GM19023 (cell line): ENCODE measurements at regions not wholly inside any gene's neighbourhood (a gene's known extent, or its start where the extent isn't known, plus 50 kb on each side); places are given as distances from the start of the nearest gene placed in this dataset.

Source experiments
- ATAC-seq: cut with Tn5 transposase; IDR thresholded peaks from one replicate; pipeline ENCODE4 v1.9.1; 2021; ENCODE audit warnings: mild to moderate bottlenecking, moderate library complexity; ENCODE audit not compliant: unreplicated experiment

GRCh38 chr10:78715435-78715834 is 353.3 kb upstream of the ZMIZ1 start:
- ATAC-seq = no peak

DNA sequence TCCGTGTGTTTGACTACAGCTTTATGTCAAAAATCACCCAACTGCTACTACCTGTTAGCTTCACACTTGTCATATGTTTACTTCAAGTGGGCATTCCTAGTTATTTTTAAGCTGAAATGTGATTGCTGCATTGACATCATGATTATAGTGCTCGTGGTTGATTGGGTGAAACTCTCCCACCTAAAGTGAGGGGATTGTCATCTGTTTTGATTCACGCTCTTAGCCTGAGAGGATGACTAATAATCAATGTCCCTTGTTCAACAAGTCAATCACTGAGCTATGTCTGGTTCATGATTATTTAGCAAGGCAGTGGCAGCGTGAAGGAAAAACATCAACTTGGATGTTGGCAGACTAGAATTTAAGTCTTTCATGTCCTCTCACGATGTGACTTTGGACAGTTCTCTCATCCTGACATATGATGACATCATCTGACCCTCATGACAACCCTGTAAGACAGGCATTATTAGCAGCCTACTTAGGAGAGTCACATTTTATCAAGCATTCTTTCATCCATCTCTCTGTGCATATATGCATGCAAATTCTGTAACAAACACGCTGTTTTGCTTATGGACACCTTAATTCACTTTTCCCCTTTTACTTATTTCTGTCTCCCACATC is 352.6 kb upstream of the ZMIZ1 start:
- no peak for ATAC-seq

GRCh38 chr10:78717200-78717599 is 351.6 kb upstream of the ZMIZ1 start:
- ATAC-seq = no peak

DNA sequence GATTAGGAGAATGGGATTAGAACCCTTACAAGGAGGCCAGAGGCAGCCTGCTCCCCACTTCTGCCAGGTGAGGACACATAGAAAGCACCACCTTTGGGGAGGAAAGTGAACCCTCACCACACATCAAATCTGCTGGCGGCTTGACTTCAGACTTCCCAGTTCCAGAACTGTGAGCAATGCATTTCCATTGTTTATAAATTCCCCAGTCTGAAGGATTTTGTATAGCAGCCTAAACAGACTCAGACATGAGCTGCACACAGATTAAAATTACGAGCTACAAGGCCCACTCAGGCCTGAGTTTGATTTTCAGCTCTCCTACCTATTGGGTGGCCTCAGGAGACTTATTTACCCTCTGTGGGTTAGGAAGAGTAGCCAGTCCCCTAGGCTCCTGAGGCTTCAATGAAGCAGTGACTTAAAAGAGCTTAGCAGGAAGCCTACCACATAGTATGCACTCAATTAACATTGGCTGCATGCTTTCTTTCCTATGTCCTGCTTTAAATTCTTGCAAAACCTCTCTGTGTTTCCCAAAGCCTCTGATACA is 350.7 kb upstream of the ZMIZ1 start:
- no peak for ATAC-seq

DNA sequence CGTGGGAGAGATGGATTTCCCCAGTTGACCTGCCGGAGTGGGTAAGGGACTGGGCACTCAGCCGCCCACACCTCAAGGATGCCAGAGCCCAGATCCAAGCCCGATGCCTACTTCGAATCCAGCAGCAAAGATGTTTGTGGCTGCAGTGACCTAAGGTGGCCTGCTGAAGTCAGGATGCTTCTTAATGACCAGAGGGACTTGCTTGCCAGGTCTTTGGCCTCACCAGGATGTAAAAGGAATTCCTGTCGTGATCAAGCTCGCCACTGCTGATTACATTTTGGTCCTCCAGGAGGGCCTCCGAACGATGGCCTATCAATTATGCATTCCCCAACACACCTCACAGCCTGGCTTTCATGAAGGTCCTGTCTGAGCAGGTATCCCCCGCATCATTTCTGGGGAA is 349.5 kb upstream of the ZMIZ1 start:
- ATAC-seq = no peak

GRCh38 chr10:78720091-78720490 is 348.7 kb upstream of the ZMIZ1 start:
- ATAC-seq = no peak

DNA sequence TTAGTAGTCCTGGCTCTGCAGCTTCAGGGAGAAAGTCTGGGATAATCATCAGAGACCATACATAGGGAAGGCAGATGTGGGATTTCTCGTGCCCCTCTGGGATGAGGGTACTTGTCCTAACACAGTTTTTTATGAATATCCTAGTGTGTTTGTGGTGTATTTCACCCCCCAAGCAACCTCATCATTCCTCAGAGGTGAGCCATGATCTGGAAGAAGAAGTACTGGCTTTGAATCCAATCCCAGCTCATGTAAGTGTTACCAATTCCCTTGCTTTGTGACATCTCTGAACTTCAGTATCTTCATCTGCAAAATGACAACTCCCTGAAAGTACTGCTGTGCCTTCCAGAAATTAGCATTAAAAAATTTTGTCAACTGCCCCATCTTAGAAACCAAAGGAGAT is 347.5 kb upstream of the ZMIZ1 start:
- no peak for ATAC-seq

- no peak for ATAC-seq
Observed at GRCh38 chr10:78724846-78725245, 343.9 kb upstream of the ZMIZ1 start.

DNA sequence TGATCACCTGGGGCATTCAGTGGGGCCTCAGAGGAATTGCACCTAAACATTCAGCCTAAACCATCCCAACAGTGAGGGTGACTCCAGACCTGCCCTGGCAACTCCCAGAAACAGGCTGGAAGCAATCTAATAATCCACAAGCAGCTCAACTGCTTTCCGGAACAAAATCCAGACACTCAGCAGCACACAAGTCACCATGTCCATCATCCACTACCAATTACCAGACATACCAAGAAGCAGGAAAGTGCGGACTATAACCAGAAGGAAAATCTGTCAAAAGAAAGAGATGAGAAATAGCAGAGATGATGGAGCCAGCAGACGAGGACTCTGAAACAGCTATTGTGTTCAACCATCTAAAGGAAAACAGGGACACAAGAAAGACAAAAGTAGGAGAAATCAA is 342.6 kb upstream of the ZMIZ1 start:
- ATAC-seq = no peak

- no peak for ATAC-seq
Observed at GRCh38 chr10:78727251-78727650, 341.5 kb upstream of the ZMIZ1 start.

DNA sequence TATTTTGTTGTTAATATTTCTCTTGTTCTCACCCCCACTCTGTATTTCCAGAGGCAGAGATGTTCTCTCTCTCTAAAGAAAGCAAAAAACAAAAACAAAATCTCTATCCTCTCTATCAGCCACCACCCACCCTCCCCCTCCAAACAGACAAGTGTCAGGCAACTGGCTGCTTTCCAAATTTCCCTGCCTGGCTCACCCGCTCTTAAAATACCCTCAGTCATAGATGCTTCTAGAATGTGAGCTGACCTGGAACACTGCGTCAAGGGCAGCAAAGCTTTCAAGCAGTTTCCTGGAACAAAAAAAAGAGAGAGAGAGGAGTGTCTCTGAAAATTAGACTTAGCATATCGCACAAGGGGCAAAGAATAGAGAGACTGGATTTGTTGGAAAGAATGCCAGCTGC is 341.0 kb upstream of the ZMIZ1 start:
- no peak for ATAC-seq

DNA sequence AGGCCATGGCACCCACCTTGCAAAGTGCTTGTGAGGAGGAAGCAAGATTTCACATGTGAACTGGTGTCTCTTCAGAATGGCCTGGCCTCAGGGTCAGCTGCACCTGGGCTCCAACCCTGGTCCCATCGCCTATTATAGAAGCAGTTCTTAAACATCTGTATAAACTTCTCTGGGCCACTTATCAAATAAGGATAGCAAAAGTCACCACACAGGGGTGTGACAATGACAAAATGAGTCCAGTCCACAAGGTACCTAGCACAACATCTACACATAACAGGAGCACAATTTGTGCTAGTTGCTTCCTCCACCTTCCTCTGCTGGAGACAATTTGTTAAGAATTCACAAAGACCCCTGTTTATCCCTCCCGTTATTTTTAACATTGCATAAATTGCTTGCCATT is 340.6 kb upstream of the ZMIZ1 start:
- ATAC-seq = no peak

DNA sequence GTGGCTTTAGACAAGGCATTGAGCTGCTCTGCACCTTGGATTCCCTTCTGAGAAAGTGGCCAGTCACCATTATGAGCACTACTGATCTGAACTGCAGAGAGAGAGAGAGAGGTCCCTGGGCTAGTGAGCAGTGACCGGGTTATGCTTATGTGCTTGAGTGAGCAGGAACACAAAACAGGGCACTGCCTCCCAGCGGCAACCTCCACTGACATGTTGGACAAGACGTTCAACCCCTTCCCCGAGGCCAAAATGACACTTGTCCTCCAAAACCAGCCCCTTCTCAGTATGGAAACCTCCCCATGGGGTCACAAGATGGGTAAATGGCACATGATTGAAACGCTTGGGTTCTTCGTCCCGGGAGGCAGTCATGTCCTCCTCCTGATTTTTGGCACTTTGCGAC is 339.4 kb upstream of the ZMIZ1 start:
- ATAC-seq = no peak

DNA sequence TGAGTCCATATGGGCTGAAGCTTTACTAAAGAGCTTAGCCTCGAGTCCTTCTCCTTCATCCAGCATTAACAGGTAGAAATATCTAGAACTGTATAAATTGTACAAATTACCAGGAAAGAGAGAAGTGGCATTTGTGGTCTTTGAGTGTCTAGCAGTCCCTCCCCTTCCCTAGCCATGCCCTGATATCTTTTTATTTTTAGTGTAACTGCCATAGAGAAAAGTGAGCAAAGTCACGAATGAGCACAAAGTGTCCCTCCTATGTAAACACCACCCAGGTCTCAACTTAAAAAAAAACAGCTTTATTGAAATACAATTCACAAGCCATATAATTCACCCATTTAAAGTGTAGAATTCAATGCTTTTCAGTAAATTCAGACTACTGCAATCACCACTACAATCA is 339.0 kb upstream of the ZMIZ1 start:
- no peak for ATAC-seq

GRCh38 chr10:78730754-78731153 is 338.0 kb upstream of the ZMIZ1 start:
- ATAC-seq = no peak

DNA sequence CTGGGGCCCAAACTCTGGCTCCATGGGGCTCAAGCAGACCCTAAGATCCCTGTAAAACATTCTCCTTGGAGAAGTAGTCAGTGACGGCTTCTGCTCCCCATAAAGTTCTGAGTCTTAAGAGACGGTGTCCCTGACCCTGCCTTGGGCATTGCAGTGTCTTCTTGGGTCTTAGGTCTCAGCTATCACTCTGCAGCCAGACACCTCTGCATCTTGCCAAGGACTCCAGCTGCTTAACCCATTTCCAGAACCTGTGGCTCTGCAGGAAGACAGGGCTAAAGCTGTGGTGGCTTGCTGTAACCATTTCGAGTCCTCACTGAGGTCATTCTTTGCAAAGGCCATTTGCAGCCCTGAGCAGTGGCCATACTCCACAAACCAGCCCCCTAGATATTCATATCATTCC is 337.1 kb upstream of the ZMIZ1 start:
- ATAC-seq = no peak

- no peak for ATAC-seq
Observed at GRCh38 chr10:78732381-78732780, 336.4 kb upstream of the ZMIZ1 start.

GRCh38 chr10:78736926-78737630 is 331.7 kb upstream of the ZMIZ1 start:
- no peak for ATAC-seq

DNA sequence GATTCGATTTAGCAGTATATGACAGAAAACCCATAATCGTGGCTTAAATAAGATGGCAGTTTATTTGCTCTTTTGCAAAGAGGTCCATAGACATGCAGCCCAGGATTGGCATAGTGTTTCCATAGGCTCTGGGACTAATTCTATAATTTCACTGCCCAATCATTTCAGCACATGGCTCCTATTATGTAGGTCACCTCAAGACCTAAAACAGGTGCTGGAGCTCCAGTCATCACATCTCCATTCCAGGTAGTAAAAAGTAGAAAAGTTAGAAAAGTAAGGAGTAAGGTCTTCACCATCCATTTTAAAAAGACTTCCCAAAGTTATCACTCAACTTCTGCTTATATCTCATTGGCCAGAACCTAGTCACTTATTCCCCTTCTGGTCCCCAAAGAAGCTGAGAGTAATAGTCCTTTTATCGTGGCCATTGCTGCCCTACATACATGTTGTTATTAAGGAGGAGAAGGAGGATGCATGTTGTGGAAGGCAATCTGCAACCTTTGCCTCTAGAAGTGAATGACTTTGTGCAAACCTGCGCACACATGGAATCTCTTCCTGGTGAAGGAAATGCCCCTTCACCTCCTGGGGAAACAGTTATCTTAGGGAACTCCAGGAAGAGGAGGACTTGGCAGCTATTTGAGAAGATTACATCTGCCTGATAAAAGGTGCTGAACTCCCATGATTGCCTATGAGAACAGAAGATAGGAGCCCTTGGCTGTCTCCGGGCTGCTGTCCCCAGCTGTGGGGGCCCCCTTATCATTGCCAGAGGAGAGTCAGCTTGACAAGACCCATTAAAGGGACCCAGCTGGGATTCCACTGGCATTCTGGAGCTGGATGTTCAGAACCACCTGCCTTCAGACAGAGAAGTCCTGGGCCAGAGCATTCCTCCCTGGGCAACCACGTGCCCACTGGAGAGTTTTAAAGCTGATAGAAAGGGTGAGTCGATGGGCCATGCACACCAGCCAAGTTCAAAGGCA is 330.6 kb upstream of the ZMIZ1 start:
- ATAC-seq = no peak

- no peak for ATAC-seq
Observed at GRCh38 chr10:78738861-78739260, 329.9 kb upstream of the ZMIZ1 start.

DNA sequence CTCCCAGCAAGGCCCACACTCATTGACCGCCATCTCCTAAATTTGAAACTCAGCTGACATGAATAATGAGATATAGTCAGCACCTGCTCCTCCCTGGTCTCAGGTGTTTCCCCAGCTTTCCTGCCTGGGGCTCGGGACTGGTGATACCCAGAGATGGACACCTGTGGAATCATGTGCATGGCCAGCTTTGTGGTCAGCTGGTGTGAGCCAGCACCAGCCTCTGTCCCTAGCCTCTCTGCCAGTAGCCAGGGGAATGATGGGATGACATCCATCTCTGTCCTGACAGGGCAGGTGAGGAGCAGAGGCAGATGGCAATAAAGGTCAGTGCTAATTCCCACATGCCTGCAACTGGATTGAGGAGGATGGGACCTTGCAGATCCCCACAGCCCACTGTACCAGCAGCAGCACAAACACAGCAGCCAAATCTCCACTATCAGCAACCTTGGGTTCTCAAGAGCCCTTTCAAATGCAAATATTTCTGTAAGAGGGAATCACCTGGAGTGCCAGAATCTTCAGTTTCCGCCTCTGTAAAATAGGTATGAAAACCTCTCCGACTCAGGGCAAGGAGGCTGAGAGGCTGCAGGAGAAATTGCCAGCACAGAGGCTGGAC is 329.2 kb upstream of the ZMIZ1 start:
- no peak for ATAC-seq
